RPMI7951 (cell line): ENCODE measurements at regions not wholly inside any gene's neighbourhood (a gene's known extent, or its start where the extent isn't known, plus 50 kb on each side); places are given as distances from the start of the nearest gene placed in this dataset.

Source experiments
- DNase-seq: peaks from one replicate; pipeline ENCODE4 v3.0.0-alpha.2; 2012; ENCODE audit warnings: low read depth

- no peak for DNase-seq
Measured at GRCh38 chr3:104982130-104982529, 384.6 kb upstream of the ALCAM start.

- DNase-seq, result no peak
Measured at GRCh38 chr3:104987859-104988258, 378.9 kb upstream of the ALCAM start.

GRCh38 chr3:104988496-104988895 is 378.2 kb upstream of the ALCAM start:
- DNase-seq, result no peak

DNA sequence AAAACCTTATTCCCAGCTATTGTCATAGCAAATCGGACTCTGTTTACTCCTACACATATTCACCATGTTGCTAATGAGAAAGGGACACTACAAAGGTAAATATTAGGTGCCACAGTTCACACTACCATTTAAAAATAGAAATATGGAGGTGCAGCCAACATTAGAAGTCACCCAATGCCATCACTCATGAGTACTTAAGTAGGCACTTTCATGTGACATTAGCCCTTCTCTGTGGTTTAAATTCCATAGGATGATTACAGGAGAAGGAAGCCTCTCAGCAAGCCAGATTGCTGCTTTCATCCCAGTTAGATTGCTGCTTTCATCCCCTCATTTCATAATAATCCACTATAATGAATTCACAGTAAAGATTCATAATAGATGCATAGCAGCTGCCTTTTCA is 376.8 kb upstream of the ALCAM start:
- no peak for DNase-seq

GRCh38 chr3:104990758-104991157 is 376.0 kb upstream of the ALCAM start:
- no peak for DNase-seq

DNA sequence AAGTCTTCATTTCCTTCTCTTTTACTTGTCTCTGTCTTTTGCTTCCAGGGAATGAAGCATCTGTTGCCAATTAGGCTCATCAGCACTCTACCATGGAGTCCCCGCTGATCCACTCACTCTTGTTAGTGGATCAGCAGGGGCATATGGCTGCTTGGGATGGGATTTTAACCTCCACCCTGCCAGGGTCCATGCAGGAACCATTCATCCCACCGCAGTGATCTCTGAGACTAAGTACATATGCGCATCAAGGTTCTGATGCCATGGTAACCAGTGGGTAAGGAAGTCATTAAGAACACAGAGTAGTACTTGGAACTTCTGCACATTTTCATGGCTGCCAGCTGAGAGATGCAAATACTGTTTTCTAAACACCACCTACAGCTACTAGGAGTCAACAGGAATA is 374.0 kb upstream of the ALCAM start:
- no peak for DNase-seq

GRCh38 chr3:105006164-105006563 is 360.5 kb upstream of the ALCAM start:
- no peak for DNase-seq

GRCh38 chr3:105013657-105014056 is 353.1 kb upstream of the ALCAM start:
- no peak for DNase-seq

DNA sequence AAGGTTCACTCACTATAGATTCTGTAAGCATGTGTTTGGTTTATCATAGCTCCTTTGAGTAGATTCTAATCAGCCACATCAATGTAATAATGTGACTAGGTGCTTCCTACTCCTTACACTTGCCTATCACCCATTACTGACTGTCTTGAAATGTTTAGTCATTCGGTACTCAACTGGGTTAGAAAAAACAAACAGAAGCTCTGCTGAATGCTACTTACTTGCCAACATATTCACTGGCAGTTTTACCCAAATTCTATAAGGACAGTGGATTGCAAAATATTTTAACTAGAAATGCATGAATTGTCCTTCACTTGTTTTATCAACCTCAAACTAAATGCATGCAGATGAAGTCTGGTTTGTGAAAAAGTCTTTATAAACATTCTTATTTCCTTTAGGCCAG is 352.1 kb upstream of the ALCAM start:
- no peak for DNase-seq

DNA sequence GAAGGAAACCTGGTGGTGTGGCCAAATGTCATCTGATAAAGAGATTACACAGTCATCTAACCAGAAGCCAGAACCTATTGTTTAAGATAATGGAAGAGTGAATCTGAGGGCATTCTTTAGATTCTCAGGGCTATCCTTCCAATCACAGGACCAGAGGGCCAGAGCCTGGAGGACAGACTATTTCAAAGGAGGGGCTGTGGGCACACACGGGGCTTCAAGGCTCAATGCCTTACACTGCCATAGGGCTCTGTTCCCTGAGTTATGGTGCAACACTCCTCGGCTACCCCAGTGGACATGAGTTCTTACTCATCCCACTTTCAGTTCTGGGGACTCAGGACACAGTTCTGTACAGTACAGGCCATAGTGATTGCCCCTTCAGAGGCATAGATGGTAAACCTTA is 343.9 kb upstream of the ALCAM start:
- no peak for DNase-seq

DNA sequence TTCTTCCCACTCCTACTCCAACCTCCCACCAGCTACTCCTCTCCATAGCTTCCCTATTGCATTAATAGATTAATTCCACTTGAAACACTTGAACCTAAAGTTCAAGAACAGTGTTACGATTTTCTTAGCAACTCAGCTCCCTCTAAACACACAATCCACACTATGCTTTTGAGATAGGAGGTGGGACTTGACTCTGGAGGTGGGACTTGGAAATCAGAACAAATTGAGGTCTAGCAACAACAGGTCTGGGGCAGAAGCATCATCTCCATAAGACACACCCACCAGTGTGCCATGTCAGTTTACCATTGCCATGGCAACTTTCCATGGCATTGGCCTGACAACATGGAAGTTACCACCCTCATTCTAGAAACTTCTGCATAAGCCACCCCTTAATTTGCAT is 336.5 kb upstream of the ALCAM start:
- DNase-seq, result no peak

GRCh38 chr3:105032541-105032940 is 334.2 kb upstream of the ALCAM start:
- DNase-seq, result no peak

DNA sequence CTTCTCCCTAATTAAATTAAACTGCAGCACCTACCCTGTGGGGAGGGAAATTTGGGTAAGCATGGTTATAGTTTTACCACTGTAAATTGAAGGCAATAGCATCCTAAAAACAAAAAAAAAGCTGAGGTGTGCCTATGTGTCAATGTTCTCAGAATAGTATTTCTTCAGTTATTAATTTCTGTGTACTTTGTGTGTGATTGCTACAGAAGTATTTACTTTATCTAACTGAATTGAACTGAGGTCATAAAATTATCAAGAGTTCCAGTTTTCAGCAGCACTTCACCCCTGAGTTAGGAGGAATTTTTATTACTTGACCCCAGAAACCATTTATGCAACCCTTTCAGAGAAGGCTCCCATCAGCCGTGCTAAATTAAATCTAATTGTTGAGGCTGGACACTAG is 333.6 kb upstream of the ALCAM start:
- DNase-seq, result no peak

- no peak for DNase-seq
Measured at GRCh38 chr3:105039004-105039403, 327.7 kb upstream of the ALCAM start.

GRCh38 chr3:105040026-105040622 is 326.6 kb upstream of the ALCAM start:
- DNase-seq, result no peak

GRCh38 chr3:105042586-105042985 is 324.1 kb upstream of the ALCAM start:
- no peak for DNase-seq

DNA sequence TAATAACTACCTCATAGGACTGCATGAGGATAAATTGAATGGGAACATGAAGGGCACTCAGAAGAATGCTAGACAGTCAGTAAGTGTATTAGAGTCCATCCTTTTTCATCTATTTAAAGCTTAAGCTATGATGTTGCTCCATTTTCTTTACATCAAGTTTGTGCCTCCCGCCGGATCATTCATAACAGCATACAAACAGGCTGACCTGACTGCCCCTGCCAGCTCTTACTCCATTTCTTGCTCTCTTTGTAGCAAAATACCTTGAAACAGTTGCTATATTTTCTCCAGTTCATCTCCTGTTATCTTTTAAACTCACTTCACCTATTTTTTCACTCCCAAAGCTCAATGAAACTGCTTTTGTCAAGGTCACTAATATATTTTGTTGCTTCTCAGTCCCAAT is 315.6 kb upstream of the ALCAM start:
- DNase-seq, result no peak

DNA sequence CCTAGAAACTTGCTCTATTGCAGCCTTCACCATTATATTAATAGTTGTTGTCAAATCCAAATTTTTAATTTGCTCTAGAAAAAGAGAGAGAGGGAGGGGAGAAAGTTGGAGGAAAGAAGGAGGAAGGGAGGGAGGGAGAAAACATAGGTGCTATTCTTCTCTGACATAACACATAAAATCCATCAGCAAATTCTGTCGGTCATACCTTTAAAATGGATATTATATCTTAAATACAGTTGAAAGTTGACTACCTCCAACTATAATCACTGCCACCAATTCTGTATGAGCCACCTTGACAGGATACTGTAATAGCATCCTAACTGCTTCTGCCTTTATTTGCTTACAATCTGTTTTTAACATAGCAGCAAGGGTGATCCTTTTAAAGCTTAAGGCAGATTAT is 314.7 kb upstream of the ALCAM start:
- DNase-seq, result no peak

DNA sequence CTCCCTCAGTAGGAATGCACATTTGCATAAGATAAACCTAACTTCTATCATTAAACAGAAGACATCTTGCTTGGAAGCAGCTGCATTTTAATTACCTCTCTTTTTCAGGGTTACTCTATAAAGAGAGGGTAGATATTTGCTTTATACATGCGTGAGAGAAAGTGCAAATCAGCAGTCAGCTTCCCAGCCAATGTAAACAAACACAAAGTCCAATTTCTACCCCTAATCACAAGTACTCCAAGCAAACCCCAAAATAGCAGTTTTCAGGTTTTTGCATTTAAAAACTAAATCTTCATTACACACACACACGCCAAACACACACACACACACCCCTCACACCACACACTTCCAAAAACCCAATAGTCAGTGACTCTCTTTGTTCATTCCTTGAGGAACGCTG is 303.9 kb upstream of the ALCAM start:
- no peak for DNase-seq

DNA sequence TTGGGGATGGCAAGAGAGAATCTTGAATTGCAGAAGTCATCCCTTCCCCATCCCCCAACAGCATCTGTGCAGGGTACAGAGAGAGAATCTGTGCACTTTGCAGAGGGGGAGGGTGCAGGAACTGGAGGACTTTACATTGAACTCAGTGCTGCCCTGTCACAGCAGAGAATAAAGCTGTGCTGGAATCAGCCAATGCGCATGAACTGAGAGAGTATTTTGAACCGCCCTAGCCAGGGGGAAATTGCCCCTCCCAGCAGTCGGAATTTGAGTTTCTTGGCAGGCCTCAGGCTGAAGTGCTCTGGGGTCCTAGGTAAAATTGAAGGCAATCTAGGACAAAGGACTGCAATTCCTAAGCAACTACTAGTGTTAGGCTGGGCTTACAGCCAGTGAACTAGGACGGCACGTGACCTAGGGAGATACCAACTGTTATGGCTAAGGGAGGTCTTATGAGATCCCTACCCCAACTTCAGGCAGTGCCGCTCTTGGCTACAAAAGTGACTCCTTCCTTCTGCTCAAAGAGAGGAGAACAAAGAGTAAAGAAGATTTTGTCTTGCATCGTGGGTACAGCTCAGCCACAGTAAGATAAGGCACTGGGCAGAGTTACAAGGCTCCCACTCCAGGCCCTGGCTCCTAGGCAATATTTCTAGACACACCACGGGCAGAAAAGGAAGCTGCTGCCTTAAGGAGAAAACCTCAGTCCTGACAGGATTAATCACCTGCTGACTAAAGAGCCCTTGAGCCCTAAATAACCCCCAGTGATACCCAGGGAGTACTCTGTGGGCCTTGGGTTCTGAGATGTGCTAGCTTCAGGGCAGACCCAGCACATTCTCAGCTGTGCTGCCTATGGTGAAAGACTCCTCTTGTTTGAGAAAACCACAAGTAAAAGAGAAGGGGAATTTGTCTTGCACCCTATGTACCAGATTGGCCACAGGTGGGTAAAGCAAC is 300.5 kb upstream of the ALCAM start:
- no peak for DNase-seq

GRCh38 chr3:105067361-105067760 is 299.3 kb upstream of the ALCAM start:
- DNase-seq, result no peak

DNA sequence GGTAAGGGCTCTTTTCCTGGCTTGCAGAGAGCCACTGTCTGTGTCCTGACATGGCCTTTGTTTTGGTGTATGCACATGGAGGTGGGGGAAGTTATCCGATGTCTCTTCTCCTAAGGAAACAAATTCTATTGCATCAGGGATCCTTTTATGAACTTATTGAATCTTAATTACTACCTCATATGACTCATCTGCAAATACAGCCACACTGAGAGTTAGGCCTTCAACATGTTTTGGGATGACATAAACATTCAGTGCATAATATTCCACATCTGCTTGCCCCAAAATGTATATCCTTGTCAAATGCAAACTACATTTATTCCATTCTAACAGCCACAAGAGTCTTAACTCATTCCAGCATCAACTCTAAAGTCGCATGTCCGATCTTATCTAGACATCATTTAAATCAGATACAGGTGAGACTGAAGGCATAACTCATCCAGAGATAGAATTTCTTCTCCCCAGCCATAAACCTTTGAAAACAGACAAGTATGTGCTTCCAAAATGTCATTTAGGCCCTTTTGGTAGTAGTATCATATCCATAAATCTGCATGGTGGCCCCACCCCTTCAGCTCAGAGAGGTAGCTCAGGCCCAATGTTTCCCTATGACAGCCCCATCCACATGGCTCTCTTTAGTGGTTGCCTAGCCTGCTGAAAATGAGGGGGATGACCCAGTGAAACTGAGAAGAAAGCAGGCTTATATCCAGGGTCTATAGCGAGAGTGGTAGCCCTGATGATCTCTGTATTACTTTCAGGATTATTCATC is 289.5 kb upstream of the ALCAM start:
- no peak for DNase-seq

DNA sequence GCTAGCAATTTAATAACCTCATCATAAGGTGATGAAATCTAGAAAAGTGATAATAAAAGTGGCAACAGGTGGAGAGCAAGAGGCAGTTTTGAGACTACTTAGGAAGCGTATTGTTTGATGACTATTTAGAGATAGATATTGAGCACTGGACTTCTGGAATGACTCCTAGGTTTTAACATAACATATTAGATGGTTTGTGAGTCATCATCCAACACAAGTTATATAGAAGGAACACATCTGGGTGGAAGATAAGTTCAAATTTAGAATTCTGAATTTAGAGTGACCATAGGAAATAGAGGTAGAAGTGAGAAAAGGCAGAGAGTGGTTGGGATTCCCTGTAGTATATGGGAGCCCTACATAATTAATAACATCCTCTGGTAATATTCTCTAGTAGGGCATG is 282.8 kb upstream of the ALCAM start:
- no peak for DNase-seq
